ENCODE measurements at regions not wholly inside any gene's neighbourhood (a gene's known extent, or its start where the extent isn't known, plus 50 kb on each side); places are given as distances from the start of the nearest gene placed in this dataset.

DNA sequence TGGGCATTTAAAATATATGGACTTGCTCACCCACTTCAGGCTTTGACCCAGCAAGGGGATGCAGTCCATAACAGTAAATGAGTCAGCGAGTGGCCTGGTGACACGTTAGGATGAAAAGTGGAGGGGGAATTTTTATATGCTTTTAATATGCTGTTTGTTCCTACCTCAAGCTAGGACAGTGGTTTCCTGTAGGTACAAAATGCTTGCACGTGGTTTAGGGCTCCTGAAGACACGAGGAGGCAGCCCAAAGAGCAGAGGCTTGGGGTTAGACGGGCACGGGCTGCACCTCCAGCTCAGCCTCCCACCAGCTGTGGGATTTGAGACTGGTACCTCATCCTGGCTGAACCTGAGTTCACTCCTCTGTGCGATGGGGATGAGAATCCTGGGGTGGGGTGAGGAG, 306.2 kb upstream of the CXCR4 start:
- TF ChIP-seq, protein P1, sequence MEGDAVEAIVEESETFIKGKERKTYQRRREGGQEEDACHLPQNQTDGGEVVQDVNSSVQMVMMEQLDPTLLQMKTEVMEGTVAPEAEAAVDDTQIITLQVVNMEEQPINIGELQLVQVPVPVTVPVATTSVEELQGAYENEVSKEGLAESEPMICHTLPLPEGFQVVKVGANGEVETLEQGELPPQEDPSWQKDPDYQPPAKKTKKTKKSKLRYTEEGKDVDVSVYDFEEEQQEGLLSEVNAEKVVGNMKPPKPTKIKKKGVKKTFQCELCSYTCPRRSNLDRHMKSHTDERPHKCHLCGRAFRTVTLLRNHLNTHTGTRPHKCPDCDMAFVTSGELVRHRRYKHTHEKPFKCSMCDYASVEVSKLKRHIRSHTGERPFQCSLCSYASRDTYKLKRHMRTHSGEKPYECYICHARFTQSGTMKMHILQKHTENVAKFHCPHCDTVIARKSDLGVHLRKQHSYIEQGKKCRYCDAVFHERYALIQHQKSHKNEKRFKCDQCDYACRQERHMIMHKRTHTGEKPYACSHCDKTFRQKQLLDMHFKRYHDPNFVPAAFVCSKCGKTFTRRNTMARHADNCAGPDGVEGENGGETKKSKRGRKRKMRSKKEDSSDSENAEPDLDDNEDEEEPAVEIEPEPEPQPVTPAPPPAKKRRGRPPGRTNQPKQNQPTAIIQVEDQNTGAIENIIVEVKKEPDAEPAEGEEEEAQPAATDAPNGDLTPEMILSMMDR (IDR thresholded peaks at IDR 0.05; ENCODE audit: low read length), result no peak
- TF ChIP-seq EZH2 (IDR thresholded peaks at IDR 0.05; ENCODE audit: borderline replicate concordance, low read length), result no peak
